Mucosa of rectum (tissue), 2 donors: ENCODE measurements at regions not wholly inside any gene's neighbourhood (a gene's known extent, or its start where the extent isn't known, plus 50 kb on each side); places are given as distances from the start of the nearest gene placed in this dataset.

Experiments
- H3K27ac ChIP-seq, 2 donors: one replicate each; pipeline ENCODE4 v1.7.0; 2013; ENCODE audit warnings: inconsistent platforms in 2 of 2, low read depth in 2 of 2, low read length in 2 of 2
- H3K27me3 ChIP-seq, 2 donors: one replicate each; pipeline ENCODE4 v1.7.0; 2013; ENCODE audit warnings: low read length in 2 of 2; ENCODE audit not compliant: control insufficient read depth in 2 of 2, insufficient read depth in 2 of 2
- H3K36me3 ChIP-seq, 2 donors: one replicate each; pipeline ENCODE4 v1.7.0; 2013; ENCODE audit warnings: low read length in 2 of 2; ENCODE audit not compliant: control insufficient read depth in 2 of 2, insufficient read depth in 2 of 2
- H3K4me1 ChIP-seq, 2 donors: one replicate each; pipeline ENCODE4 v1.7.0; 2013; ENCODE audit warnings: low read length in 2 of 2, mild to moderate bottlenecking in 1 of 2; ENCODE audit not compliant: control insufficient read depth in 2 of 2, insufficient read depth in 2 of 2
- H3K4me3 ChIP-seq, 2 donors: one replicate each; pipeline ENCODE4 v1.7.0; 2013; ENCODE audit warnings: low read length in 2 of 2
- H3K9ac ChIP-seq, 2 donors: one replicate each; pipeline ENCODE4 v1.7.0; 2013; ENCODE audit warnings: low read length in 2 of 2, low read depth in 1 of 2, mild to moderate bottlenecking in 1 of 2
- H3K9me3 ChIP-seq, 2 donors: one replicate each; pipeline ENCODE4 v1.7.0; 2013; ENCODE audit warnings: low read length in 2 of 2; ENCODE audit not compliant: control insufficient read depth in 2 of 2
- donor health status: healthy.
- donor health status: Normal muscosa, but diverticular disease.

GRCh38 chr5:71836084-71836483, 117.0 kb downstream of the CARTPT start:
- Histone ChIP-seq H3K4me1 (no peaks in the 10 kb centered on the region), H3K9me3 (no peaks in the 10 kb centered on the region), H3K4me3 (no peak overlapping the region), H3K9ac (no peak overlapping the region), H3K27ac (no peak overlapping the region), H3K27me3 (no peaks in the 10 kb centered on the region), H3K36me3 (no peaks in the 10 kb centered on the region)

GRCh38 chr5:71836559-71837112, 117.6 kb downstream of the CARTPT start:
- no peak overlapping the region for H3K4me3 ChIP-seq
- H3K36me3 ChIP-seq: no peaks in the 10 kb centered on the region
- H3K4me1 ChIP-seq: no peaks in the 10 kb centered on the region
- H3K27me3 ChIP-seq: no peaks in the 10 kb centered on the region
- no peak overlapping the region for H3K27ac ChIP-seq
- no peaks in the 10 kb centered on the region for H3K9me3 ChIP-seq
- no peak overlapping the region for H3K9ac ChIP-seq

GRCh38 chr5:71838286-71838685, 119.2 kb downstream of the CARTPT start:
- Histone ChIP-seq H3K4me3 (no peak overlapping the region), H3K27me3 (no peaks in the 10 kb centered on the region), H3K27ac (no peak overlapping the region), H3K9me3 (no peaks in the 10 kb centered on the region), H3K9ac (no peak overlapping the region), H3K36me3 (no peaks in the 10 kb centered on the region), H3K4me1 (no peaks in the 10 kb centered on the region)

- Histone ChIP-seq H3K27me3 (no peaks in the 10 kb centered on the region), H3K4me3 (no peak overlapping the region), H3K9ac (no peak overlapping the region)
These were observed 120.2 kb downstream of the CARTPT start for GRCh38 chr5:71839096-71839884.

GRCh38 chr5:71841107-71841506, 122.0 kb downstream of the CARTPT start:
- Histone ChIP-seq H3K4me3 (no peak overlapping the region), H3K9me3 (no peaks in the 10 kb centered on the region), H3K9ac (no peak overlapping the region), H3K27me3 (no peaks in the 10 kb centered on the region), H3K36me3 (no peaks in the 10 kb centered on the region), H3K4me1 (no peaks in the 10 kb centered on the region), H3K27ac (no peak overlapping the region)

More at GRCh38 chr5:71839096-71839884, 120.2 kb downstream of the CARTPT start:
- H3K27ac ChIP-seq: no peak overlapping the region
- no peaks in the 10 kb centered on the region for H3K9me3 ChIP-seq
- H3K36me3 ChIP-seq: no peaks in the 10 kb centered on the region
- H3K4me1 ChIP-seq: no peaks in the 10 kb centered on the region

GRCh38 chr5:71843111-71843510, 124.0 kb downstream of the CARTPT start:
- Histone ChIP-seq H3K9ac (no peak overlapping the region), H3K4me1 (no peaks in the 10 kb centered on the region), H3K4me3 (no peak overlapping the region), H3K9me3 (no peaks in the 10 kb centered on the region), H3K36me3 (no peaks in the 10 kb centered on the region), H3K27ac (no peak overlapping the region), H3K27me3 (no peaks in the 10 kb centered on the region)

GRCh38 chr5:71844862-71845261, 125.8 kb downstream of the CARTPT start:
- H3K4me3 ChIP-seq: no peak overlapping the region
- H3K36me3 ChIP-seq: no peaks in the 10 kb centered on the region
- H3K9me3 ChIP-seq: no peaks in the 10 kb centered on the region
- no peaks in the 10 kb centered on the region for H3K27me3 ChIP-seq
- H3K4me1 ChIP-seq: no peaks in the 10 kb centered on the region
- no peak overlapping the region for H3K9ac ChIP-seq
- no peak overlapping the region for H3K27ac ChIP-seq

- H3K27ac ChIP-seq: no peak overlapping the region
- H3K36me3 ChIP-seq: no peaks in the 10 kb centered on the region
- H3K27me3 ChIP-seq: no peaks in the 10 kb centered on the region
- no peak overlapping the region for H3K4me3 ChIP-seq
- no peaks in the 10 kb centered on the region for H3K4me1 ChIP-seq
- peaks cover 0 to 3% of the 10 kb centered on the region in 2 donors for H3K9me3 ChIP-seq
- H3K9ac ChIP-seq: no peak overlapping the region
These were observed 140.4 kb downstream of the CARTPT start for GRCh38 chr5:71859515-71859914.

GRCh38 chr5:71860048-71860447, 141.0 kb downstream of the CARTPT start:
- H3K4me3 ChIP-seq: no peak overlapping the region
- no peak overlapping the region for H3K9ac ChIP-seq

GRCh38 chr5:71861682-71862081, 142.6 kb downstream of the CARTPT start:
- no peaks in the 10 kb centered on the region for H3K27me3 ChIP-seq
- H3K27ac ChIP-seq: no peak overlapping the region
- no peak overlapping the region for H3K9ac ChIP-seq
- no peaks in the 10 kb centered on the region for H3K4me1 ChIP-seq
- no peaks in the 10 kb centered on the region for H3K36me3 ChIP-seq
- no peak overlapping the region for H3K4me3 ChIP-seq
- H3K9me3 ChIP-seq: no peaks in the 10 kb centered on the region

More at GRCh38 chr5:71860048-71860447, 141.0 kb downstream of the CARTPT start:
- H3K27ac ChIP-seq: no peak overlapping the region
- no peaks in the 10 kb centered on the region for H3K27me3 ChIP-seq
- no peaks in the 10 kb centered on the region for H3K36me3 ChIP-seq
- no peaks in the 10 kb centered on the region for H3K4me1 ChIP-seq
- H3K9me3 ChIP-seq: no peaks in the 10 kb centered on the region
